Esophagus squamous epithelium (tissue), 5 donors: ENCODE measurements at regions not wholly inside any gene's neighbourhood (a gene's known extent, or its start where the extent isn't known, plus 50 kb on each side); places are given as distances from the start of the nearest gene placed in this dataset.

Experiments
- DNase-seq: peaks from one replicate; lab custom pipeline; 2025; lab: John Stamatoyannopoulos, UW
- H3K27ac ChIP-seq, 4 donors: fragments of 200-600 bp; sonication (generic); one replicate each; pipeline ENCODE4 v1.5.1; 2016 to 2019; ENCODE audit warnings: mild to moderate bottlenecking in 1 of 4
- H3K27me3 ChIP-seq, 4 donors: fragments of 200-600 bp; sonication (generic); 1 replicate in 3 of 4; 2 replicates in 1 of 4; pipeline versions ENCODE4 v1.5.1 to v1.6.0; 2017 to 2021; ENCODE audit warnings: antibody characterized with exemption in 1 of 4
- H3K36me3 ChIP-seq, 3 donors: fragments of 200-600 bp; sonication (generic); one replicate each; pipeline ENCODE4 v1.5.1; 2016 to 2019
- H3K4me1 ChIP-seq, 3 donors: fragments of 200-600 bp; sonication (generic); one replicate each; pipeline ENCODE4 v1.5.1; 2017 to 2019
- H3K4me3 ChIP-seq, 4 donors: fragments of 200-600 bp; sonication (generic); 1 replicate in 3 of 4; 2 replicates in 1 of 4; pipeline ENCODE4 v1.5.1; 2016 to 2019; ENCODE audit warnings: mild to moderate bottlenecking in 2 of 4, moderate library complexity in 1 of 4
- H3K9me3 ChIP-seq, 3 donors: fragments of 200-600 bp; sonication (generic); one replicate each; pipeline ENCODE4 v1.5.1; 2016 to 2019
- POLR2A ChIP-seq, 4 donors: fragments of 450-650 bp; IDR thresholded peaks; one replicate each; pipeline ENCODE4 v1.6.1; 2017; ENCODE audit warnings: antibody characterized with exemption in 4 of 4, mild to moderate bottlenecking in 4 of 4, moderate library complexity in 3 of 4
- WGBS, 2 donors: methylation state at CpG; one replicate each; pipeline ENCODE4 v1.1.5; 2018; 5-methylcytosine and 5-hydroxymethylcytosine counted together
- intact Hi-C: fragments of 100-400 bp; cut with DNase I; formaldehyde crosslinking; loops from one replicate; pipeline ENCODE4 v1.15.0; 2022
- TF ChIP-seq, protein P1 (sequence below), 6 experiments: fragments of 450-650 bp in 4 of 6; fragments of 200-600 bp in 2 of 6; sonication (generic) in 2 of 6; IDR thresholded peaks; one replicate each; pipeline ENCODE4 v1.5.1; 2016 to 2019; ENCODE audit warnings: antibody characterized with exemption in 6 of 6, mild to moderate bottlenecking in 4 of 6, moderate library complexity in 4 of 6
- donor health status: DM: yes; HTN: yes; CAD: no.

DNA sequence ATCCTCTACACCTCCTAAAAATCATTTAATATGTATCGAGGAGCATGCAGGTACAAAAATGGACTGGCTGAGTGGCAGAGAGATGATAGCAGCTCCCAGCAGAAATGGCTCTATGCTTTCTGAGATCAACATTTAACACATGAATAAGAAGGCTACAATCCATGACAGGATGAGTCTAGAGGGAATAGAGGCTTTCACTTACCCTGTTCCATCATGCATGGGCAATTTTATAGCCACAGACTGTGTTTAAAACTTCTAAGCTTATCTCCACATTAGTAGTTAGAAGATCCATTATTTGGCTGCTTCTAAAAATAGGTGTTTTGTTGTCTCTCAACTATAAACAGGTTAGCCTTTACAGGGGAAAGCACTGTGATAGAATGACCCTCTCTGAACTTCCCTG is 149.1 kb upstream of the ARHGAP28 start:
- Histone ChIP-seq H3K27ac (no peak overlapping the region), H3K36me3 (no peaks in the 10 kb centered on the region), H3K9me3 (peaks cover 0 to 4% (median 0%) of the 10 kb centered on the region in 3 donors), H3K4me1 (no peaks in the 10 kb centered on the region), H3K27me3 (no peaks in the 10 kb centered on the region), H3K4me3 (no peak overlapping the region)
- WGBS, 2 donors, result 76 to 86% methylated on average over 1 of the region's 1 CpG
- no peak for DNase-seq
- TF ChIP-seq, protein P1, sequence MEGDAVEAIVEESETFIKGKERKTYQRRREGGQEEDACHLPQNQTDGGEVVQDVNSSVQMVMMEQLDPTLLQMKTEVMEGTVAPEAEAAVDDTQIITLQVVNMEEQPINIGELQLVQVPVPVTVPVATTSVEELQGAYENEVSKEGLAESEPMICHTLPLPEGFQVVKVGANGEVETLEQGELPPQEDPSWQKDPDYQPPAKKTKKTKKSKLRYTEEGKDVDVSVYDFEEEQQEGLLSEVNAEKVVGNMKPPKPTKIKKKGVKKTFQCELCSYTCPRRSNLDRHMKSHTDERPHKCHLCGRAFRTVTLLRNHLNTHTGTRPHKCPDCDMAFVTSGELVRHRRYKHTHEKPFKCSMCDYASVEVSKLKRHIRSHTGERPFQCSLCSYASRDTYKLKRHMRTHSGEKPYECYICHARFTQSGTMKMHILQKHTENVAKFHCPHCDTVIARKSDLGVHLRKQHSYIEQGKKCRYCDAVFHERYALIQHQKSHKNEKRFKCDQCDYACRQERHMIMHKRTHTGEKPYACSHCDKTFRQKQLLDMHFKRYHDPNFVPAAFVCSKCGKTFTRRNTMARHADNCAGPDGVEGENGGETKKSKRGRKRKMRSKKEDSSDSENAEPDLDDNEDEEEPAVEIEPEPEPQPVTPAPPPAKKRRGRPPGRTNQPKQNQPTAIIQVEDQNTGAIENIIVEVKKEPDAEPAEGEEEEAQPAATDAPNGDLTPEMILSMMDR (IDR thresholded peaks at IDR 0.05), result no peak
- no peak for TF ChIP-seq POLR2A (IDR thresholded peaks at IDR 0.05)
- intact Hi-C loops, result no loop called here

GRCh38 chr18:6589923-6590322 is 139.6 kb upstream of the ARHGAP28 start:
- no peaks in the 10 kb centered on the region for H3K9me3 ChIP-seq
- WGBS, 2 donors, result 35 to 50% methylated on average over 1 of the region's 1 CpG
- H3K27me3 ChIP-seq, result no peaks in the 10 kb centered on the region
- H3K4me3 ChIP-seq, result no peak overlapping the region
- peaks cover 0 to 4% (median 0%) of the 10 kb centered on the region in 3 donors for H3K4me1 ChIP-seq
- intact Hi-C loops, result no loop called here
- no peaks in the 10 kb centered on the region for H3K36me3 ChIP-seq
- TF ChIP-seq, protein P1 (IDR thresholded peaks at IDR 0.05), result no peak
- no peak for TF ChIP-seq POLR2A (IDR thresholded peaks at IDR 0.05)
- H3K27ac ChIP-seq, result peak overlapping the region in 1 of 4 donors; percentile 10
- DNase-seq, result no peak

GRCh38 chr18:6590326-6590725 is 139.2 kb upstream of the ARHGAP28 start:
- no peaks in the 10 kb centered on the region for H3K9me3 ChIP-seq
- H3K27ac ChIP-seq, result peak overlapping the region in 1 of 4 donors; percentile 10
- intact Hi-C loops, result no loop called here
- no peak for DNase-seq
- no peak for TF ChIP-seq POLR2A (IDR thresholded peaks at IDR 0.05)
- TF ChIP-seq, protein P1 (IDR thresholded peaks at IDR 0.05), result no peak
- H3K27me3 ChIP-seq, result no peaks in the 10 kb centered on the region
- peaks cover 0 to 4% (median 0%) of the 10 kb centered on the region in 3 donors for H3K4me1 ChIP-seq
- no peak overlapping the region for H3K4me3 ChIP-seq
- 74 to 79% methylated on average over 3 of the region's 3 CpGs for WGBS, 2 donors
- H3K36me3 ChIP-seq, result no peaks in the 10 kb centered on the region

- intact Hi-C loops, result no loop called here
Measured at GRCh38 chr18:6591491-6591890, 138.0 kb upstream of the ARHGAP28 start.

GRCh38 chr18:6592522-6592921 is 137.0 kb upstream of the ARHGAP28 start:
- TF ChIP-seq, protein P1 (IDR thresholded peaks at IDR 0.05), result no peak
- TF ChIP-seq POLR2A (IDR thresholded peaks at IDR 0.05), result no peak
- H3K36me3 ChIP-seq, result no peaks in the 10 kb centered on the region
- 89 to 93% methylated on average over 2 of the region's 2 CpGs for WGBS, 2 donors

More at GRCh38 chr18:6591491-6591890, 138.0 kb upstream of the ARHGAP28 start:
- no peaks in the 10 kb centered on the region for H3K27me3 ChIP-seq
- TF ChIP-seq, protein P1 (IDR thresholded peaks at IDR 0.05), result no peak
- TF ChIP-seq POLR2A (IDR thresholded peaks at IDR 0.05), result no peak
- H3K9me3 ChIP-seq, result no peaks in the 10 kb centered on the region
- no peaks in the 10 kb centered on the region for H3K36me3 ChIP-seq
- no peak overlapping the region for H3K27ac ChIP-seq
- H3K4me1 ChIP-seq, result peaks cover 0 to 4% (median 0%) of the 10 kb centered on the region in 3 donors
- WGBS, 2 donors, result 85 to 91% methylated on average over 4 of the region's 4 CpGs
- no peak for DNase-seq
- no peak overlapping the region for H3K4me3 ChIP-seq

More at GRCh38 chr18:6592522-6592921, 137.0 kb upstream of the ARHGAP28 start:
- no peak for DNase-seq
- intact Hi-C loops, result no loop called here
- no peak overlapping the region for H3K4me3 ChIP-seq
- H3K27me3 ChIP-seq, result no peaks in the 10 kb centered on the region
- H3K9me3 ChIP-seq, result no peaks in the 10 kb centered on the region
- no peak overlapping the region for H3K27ac ChIP-seq
- H3K4me1 ChIP-seq, result peaks cover 0 to 4% (median 0%) of the 10 kb centered on the region in 3 donors
